Middle frontal gyrus (tissue), 1 donor: ENCODE measurements at regions not wholly inside any gene's neighbourhood (a gene's known extent, or its start where the extent isn't known, plus 50 kb on each side); places are given as distances from the start of the nearest gene placed in this dataset.

ENCODE experiments used
- DNase-seq: peaks from one replicate; pipeline ENCODE4 v3.0.0-alpha.2; 2015; ENCODE audit warnings: low spot score; ENCODE audit errors: extremely low spot score

DNA sequence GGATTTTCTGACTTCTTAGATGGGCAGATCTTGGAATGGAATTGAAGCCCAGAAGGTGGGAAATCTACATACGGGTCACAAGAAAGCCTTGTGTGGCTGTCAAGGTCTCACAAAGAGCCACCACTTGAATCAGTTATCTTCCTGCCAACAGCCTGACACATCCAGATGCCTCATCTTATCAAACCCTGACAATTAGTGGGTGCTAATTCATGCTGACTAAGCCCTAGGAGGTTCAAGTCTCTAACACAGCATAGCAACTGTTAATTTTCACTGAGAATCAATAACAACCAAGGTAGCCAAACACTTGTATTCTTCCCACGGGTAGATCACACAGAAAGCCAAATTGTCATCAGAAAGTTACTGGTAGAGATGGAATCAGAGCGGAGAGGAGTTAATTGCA lies 222.2 kb downstream of the TMEM167A start:
- DNase-seq: no peak

DNA sequence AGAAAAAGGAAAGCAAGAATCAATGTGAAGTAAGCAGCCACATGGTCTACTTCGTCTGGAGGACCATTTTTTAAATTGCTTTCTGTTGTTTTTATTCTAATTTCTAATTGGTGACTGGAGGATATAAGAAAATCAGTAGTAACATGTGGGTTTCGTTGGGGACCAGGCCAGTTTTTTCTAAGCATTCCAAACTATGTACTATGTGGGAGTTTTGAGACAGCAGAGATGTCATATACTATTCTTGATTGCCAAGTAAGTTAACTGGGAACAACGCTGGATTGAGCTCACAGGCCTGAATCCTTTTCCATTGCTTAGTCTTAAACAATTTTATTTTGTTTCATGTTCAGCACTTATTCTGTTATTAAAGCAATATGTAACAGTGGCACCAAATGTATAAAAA lies 225.7 kb downstream of the TMEM167A start:
- no peak for DNase-seq

DNA sequence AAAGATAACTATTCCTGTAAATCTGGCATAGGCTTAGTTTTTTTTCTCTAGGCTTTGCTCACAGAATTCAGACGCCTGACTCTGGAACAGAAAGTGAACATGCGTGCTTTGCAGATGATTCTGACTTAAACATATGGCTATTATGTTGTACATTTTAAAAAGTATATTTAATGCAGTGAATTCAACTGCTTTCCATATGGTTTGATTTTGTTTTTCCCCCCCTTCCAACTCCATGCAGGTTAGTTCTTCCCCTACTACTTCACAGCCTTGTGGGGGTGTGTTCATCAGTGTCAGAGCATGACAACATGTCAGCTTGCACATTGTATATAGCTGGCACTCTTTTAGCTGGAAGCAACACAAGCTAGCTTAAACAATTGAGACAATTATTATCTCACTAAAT lies 226.8 kb downstream of the TMEM167A start:
- no peak for DNase-seq

DNA sequence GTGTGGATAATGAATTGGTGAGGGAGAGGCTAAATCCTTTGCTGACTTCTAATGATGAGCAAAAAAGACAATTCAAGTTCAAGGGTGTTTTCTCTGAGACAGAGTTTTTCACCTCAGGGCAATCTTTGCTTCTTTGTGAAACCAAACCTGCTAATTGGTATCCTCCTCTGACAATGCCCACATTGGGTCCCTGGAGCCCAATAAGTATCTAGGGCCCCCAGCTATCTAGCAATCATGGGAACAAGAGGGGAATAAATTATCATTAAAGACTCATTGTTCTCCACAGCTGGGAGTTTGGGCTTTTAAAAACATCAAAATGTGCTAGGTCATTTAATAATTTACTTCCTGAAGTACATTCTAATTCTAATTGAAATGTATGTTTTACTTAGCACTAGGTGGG lies 227.3 kb downstream of the TMEM167A start:
- no peak for DNase-seq

DNA sequence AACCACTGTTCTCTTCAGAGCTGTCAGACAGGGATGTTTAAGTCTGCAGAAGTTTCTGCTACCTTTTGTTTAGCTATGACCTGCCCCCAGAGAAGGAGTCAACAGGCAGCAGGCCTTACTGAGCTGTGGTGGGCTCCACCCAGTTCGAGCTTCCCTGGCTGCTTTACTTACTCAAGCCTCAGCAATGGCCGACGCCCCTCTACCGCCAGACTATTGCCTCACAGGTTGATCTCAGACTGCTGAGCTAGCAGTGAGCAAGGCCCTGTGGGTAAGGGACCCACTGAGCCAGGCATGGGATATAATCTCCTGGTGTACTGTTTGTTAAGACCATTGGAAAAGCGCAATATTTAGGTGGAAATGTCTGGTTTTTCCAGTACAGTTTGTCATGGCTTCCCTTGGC lies 229.6 kb downstream of the TMEM167A start:
- no peak for DNase-seq

DNA sequence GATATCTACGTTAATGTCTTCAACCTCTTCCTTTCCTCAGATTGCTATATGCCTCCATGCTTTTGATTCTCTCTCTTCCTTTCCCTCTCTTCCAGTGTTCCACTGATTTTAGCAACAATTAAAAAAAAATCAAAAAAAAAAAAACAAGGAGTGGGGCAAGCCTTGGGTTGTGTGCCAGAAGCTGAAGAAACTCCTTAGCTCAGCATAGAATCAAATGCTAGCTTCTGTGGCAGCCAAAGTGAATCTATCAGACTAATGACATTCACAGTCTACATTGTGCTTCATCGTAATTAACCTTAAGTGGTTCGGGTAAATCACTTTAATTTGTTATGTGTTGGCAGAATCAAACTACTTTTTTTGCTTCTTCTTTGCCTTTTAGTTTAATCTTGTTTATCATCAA lies 237.3 kb downstream of the TMEM167A start:
- no peak for DNase-seq

DNA sequence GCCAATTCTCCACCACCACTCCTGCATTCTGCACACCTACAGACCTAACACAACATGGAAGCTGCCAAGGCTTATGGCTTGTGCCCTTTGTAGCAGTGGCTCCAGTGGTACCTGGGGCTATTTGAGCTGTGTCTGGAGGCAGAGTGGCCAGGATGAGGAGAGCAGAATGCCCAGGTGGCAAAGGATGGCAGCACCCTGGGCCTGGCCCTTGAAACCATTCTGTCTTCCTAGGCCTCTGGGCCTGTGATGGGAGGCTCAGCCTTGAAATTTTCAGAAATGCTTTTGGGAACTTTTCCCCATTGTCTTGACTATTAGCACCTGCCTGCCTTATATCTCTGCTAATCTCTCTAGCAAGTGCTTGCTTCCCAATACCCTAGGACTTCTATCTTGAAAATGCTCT lies 241.7 kb downstream of the TMEM167A start:
- DNase-seq: no peak

DNA sequence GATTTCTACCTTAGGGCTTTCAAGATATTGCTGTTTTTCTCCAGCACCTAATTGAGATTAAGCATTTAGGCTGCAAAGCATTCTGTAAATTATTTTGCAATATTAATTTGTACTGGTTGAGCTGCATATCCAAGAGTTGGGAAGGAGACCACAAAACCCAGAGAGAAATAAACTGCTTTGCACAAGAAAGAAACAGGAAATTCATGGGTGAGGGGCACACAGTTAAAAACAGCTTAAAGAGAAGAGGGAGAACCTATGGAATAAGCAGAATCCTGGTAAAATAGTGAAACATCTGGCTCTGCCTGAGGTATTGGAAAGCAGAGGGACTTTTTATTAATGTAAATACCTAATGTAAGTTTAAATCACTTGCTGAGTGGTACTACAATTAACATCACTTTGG lies 243.0 kb downstream of the TMEM167A start:
- no peak for DNase-seq

DNA sequence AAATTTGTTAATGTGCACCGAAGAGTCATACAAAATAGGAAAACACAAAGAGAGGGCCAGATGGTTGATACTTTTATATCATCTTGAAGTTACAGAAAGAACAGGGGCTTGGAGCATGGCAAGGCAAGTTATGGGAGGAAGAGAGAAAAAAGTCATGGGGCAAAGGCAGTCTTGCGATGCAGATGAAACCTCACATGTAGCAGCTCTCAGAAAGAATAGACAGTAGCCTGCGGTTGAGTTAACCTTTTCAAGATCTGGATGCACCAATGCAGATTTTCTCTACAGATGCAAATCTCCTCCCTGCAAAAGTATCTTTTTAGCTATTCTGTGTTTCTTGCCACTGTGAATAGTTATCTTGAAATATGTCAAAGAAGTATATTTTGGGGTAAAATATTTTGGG lies 243.9 kb downstream of the TMEM167A start:
- DNase-seq: no peak

DNA sequence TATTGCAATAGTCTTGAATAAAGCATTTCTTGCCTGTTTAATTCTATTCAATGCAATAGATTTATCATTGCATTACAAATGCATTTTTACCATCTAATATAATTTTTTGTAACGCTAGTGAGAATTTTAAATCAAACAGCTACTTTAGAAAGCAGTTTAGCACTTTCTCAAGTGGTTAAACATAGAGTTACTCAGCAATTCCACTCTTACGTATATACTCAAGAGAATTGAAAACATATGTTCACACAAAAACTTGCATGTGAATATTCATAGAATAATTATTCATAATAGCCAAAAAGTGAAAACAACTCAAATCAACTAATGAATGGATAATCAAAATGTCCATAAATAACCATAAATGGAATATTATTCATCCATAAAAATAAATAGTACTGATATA lies 244.7 kb downstream of the TMEM167A start:
- DNase-seq: no peak

DNA sequence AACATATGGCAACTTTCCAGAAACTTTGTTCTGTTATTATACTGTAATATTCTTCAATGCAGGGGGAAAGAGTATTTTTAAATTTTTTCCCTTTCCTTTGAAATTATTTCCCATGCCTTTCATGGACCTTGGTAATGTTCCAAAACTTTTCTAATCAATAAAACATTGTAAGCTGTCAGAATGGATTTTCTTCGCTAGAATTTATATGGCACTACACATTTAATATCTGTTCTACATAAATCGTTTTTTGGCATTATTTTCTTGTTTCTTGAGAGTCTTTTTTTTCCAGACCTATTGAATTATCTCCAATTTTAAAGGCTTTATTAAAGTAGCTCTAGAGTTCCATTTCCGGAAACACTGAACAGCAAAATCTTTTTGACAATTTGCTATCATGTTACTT lies 249.0 kb downstream of the TMEM167A start:
- DNase-seq: no peak

DNA sequence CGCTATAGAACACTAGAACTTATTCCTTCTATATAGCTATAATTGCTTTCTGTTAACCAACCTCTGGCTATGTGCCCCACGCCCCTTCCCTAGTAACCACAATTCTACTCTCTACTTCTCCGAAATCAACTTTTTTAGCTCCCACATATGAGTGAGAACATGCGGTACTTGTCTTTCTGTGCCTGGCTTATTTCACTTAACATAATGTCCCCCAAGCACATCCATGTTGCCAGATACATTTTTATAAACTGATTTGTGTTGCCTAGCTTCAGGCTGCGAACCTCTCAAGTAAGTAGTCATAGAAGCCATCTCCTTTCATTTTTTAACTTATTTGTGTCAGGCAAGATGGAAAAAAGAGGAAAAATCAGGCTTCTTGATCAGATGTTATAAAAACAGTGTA lies 249.5 kb downstream of the TMEM167A start:
- no peak for DNase-seq

DNA sequence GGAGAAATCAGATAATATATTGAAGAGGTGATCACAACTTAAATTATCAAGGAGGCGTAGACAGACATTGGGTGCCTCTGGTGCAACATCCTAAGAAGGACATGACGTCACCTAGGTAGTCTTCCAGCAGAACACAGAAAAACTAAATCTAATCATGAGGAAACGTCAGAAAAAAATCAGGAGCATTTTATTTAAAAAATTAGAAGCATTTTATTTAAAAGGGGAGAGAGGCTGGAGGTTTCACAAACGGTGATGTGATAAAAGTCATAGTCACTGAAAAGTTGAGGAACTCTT lies 254.6 kb downstream of the TMEM167A start:
- DNase-seq: no peak

DNA sequence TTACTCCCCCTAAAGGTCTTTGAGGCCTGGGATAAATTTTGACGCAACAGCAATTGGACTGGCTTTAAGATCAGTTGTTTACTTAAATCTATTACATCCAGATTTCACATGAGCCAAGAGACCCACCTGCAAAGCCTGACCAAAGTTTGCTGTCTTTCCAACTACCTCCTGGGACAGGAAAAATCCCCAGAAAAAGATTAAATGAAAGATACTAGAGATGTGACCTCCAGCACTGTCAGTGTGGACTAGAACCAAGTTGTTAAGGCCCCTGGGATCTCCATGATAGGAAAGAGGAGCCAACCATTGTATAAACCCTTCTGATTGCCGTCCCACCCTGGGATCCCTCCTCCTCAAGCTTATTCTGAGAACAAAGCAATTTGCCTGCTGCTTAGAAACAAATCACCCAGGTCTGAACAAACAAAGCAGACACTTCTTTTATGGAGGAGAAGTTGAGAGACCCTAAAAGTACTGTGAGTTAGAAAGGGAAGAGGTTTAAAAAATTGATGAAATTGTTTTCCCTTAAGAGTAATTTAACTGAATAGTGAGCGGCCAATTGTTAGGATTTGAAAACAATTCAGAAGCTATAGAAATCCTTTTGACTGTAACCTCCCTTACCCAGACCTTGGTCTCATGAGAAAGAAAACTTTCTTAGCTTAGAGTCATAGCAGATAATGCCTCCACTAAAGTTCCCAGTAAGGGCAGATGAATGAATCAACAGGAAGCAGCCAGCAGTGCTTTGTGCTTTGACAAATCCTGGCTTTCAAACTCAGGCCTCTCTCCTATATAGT lies 255.2 kb downstream of the TMEM167A start:
- DNase-seq: no peak

DNA sequence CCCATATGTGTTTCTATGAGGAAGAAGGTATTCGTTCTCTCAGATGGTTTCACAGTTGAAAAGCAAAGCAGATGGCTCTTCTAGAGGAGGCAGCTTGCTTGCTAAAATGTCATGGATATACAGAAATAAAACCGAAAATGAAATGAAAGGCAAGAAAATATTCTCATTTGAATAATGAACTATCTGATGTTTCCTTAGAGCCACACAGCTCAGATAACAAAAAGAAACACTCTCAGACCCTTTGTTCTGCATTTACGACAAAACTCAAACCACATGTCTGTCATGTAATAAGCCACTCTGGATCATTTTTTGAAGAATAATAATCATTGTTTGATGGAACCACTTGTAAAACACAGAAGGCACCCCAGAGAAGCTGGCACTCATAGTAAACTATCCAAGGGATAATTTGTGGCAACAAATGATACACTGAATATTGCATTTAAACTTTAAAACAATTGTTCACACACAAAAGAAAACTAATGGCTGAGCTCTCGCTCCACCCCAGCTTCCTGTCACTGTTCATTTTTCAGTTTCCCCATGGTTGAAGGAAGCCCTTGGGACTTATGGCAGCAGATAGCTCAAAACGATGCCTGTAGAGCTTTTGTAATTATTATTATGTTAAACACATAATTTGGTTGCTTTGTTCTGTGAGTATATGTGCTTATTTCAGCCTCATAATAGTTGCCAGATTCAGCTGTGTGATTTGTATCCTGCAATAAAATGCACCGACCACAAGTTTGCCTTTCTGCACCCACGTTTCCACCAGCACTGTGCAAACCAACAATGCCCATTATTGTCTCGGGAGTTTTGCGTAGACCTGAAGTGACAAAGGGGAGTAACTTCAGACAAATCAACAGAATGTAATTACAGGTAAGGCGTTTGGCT lies 256.0 kb downstream of the TMEM167A start:
- no peak for DNase-seq

DNA sequence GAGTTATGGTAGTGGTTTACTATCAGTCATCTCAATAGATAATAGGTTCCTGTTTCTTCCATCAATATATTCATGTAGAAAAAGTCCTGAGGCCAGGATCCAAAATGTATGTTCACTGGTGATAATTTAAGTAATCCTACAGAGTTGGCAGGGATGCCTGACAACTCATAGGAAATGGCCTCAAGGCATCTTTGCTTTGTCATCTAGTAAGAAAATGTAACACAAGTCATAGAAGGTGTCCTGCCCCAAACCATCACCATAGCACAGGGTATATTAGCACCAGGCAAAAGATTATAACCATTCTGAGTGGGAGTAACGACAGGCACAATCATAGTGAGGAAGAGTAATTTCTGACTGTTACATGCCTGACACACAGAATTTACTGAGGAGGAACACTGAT lies 257.0 kb downstream of the TMEM167A start:
- no peak for DNase-seq

DNA sequence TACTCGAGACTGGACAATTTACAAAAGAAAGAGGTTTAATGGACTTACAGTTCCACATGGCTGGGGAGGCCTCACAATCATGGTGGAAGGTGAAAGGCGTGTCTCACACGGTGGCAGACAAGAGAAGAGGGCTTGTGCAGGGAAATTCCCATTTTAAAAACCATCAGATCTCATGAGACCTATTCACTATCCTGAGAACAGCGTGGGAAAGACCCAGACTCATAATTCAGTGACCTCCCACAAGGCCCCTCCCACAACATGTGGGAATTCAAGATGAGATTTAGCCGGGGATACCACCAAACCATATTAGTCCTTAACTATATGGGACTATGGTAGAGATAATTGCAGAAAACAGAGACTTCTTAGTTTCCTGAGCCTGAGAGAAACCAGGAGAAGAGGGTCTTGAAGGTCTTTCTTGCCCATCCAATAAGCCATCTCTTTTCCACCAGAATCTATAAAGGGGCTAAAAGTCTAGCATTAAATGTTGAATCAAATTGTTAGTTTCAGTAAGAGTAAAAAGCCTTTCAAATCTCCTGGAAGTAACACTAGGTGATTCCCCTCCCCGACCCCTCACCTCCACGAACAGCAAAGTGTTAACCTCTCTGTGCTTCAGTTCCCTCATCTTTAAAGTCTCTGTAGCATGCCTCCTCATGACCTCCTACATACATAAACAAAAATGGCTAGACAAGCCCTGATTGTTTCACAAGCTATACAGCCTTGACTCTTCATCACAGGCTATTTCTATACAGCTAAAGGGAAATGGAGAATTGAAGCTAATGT lies 259.1 kb downstream of the TMEM167A start:
- no peak for DNase-seq

DNA sequence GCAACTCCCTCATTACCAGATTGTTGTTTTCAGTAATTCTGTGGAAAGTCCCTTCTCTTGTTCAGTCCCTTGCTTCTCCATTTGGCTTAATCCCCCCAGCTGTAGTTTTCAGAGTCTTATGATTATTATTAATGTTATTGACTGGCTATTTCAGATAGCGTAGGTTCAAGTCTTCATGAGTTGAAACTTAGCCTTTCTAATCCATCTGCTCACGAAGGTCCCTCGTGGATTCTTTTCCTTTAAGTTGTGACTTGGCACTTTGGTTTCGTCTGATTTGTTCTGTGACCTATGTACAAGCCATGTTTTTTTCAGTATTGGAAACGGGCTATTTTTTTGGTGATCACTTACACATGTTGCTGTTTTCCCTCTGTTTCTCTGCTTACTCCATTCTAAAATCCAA lies 260.3 kb downstream of the TMEM167A start:
- no peak for DNase-seq

DNA sequence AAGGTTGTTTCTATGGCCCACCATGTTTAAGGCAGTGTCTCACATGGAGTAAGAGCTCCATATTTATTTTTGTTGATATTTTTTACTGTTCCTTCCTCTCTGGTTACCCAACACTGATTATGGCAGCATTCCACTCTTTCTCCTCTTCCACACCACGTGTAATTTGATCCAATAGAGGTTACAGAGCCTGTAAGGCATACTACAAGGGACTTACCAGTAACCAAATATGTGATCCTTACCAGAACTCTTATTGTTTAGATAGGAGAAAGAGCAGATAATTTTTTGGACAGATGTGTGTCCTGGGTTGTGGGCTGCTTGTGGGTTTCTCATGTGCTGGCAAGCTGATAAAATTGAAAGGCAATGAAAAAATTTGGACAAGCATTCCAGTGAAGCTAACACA lies 261.3 kb downstream of the TMEM167A start:
- no peak for DNase-seq

DNA sequence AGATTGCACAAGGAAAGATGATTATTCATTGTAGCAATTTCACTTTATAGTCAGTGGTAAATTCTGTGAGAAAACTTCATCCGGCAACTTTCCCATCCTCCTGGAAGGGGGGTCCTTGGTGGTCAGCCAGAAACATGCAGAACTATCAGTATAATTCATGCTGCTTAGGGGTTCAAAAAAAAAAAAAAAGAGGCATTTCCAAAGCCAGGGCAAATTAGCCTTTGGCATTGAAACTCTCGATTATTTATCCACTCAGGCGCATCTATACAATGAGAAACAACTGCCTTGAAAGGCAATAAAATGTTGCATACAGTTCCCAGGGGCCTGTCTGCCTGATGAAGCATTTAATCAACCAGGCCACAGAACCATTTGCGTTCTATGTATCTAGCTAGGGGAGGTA lies 263.3 kb downstream of the TMEM167A start:
- no peak for DNase-seq

DNA sequence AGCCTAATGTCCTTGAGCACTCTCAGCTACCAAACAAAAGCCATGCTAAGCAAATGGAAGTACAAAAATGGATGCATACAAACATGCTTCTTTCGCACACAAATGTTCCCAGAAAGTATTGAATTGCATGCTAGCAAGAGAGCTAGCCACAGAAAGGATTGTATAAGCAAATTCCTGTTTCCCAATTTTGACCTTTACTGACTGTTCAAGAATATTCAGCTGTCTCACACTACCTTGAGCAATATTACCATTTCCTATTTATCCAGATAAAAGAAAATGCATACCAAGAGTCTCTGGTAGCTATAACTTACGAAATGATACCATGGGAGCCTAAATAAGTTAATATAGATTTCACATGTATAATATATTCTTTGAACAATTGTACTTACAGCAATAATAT lies 264.6 kb downstream of the TMEM167A start:
- DNase-seq: no peak

DNA sequence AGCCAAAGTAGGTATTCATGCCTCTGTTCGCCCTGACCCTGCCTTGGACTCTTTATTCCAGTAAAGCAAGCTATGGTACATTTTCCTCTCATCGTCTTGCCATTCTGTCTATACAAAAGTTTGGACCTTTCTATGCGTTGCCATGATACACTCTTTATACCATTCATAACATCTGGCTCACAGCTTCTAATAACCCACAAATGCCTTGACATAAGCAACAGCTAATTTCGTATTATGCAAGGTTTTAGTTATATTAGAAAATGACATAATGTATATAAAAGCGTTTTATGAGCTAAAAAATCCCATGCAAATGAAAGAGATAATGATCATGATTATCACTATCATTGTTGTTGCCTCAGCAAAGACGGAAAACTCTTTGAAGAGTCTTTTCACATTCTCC lies 265.7 kb downstream of the TMEM167A start:
- DNase-seq: no peak
